ENCODE measurements at regions not wholly inside any gene's neighbourhood (a gene's known extent, or its start where the extent isn't known, plus 50 kb on each side); places are given as distances from the start of the nearest gene placed in this dataset.

DNA sequence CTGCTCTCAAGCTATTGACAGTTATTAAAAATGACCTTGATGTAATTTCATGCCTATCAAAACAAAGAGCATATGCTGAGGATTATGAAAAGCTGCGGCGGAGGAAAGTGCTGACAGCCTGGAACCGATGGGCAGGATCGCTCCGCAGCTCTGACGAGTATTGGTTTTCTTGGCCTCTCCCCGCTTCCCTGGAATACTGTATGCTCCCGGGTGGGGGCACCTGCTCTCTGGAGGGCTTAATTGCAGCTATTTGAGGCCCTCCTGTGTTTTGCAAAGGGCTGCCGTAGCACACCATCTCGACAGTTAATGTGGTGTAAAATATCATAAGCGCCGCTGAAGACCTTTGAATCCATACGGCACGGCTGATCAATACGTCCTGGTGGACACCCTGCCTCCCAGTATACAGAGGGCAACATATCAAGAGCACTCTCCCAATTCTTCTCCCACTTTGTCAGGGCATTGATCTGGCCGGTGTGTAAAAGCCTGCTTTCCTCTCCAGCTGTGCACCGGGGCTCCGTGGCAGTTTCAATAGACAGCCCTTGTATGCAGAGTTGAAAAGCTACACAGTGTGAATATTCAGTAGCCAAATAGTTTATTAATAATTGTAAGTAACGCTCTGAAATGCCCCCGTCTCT lies 662.4 kb downstream of the GALR1 start:
- no peak overlapping the region for H3K4me3 ChIP-seq (replicated peaks in 1 of 3; ENCODE audit: low read depth in 2 of 3, low read length in 3 of 3)

GRCh38 chr18:77918730-77919129 lies 669.1 kb downstream of the GALR1 start:
- H3K4me1 ChIP-seq (ENCODE audit: control insufficient read depth in 1 of 2, insufficient read depth in 2 of 2, low read length in 2 of 2), result no peaks in the 10 kb centered on the region
- H3K27ac ChIP-seq (ENCODE audit: low read depth in 1 of 2, low read length in 2 of 2), result no peak overlapping the region
- Mint-ChIP-seq H3K4me1 (no peaks in the 10 kb centered on the region), H3K27me3 (ENCODE audit: low read depth in 3 of 3) (peaks cover 0 to 7% (median 3%) of the 10 kb centered on the region in 3 donors), H3K27ac (no peak overlapping the region), H3K4me3 (no peak overlapping the region), H3K9me3 (peaks cover 0 to under 1% (median 0%) of the 10 kb centered on the region in 7 donors), H3K36me3 (no peaks in the 10 kb centered on the region)
- H3K36me3 ChIP-seq (replicated peaks in 1 of 2; ENCODE audit: control insufficient read depth in 1 of 2, insufficient read depth in 2 of 2, low read length in 2 of 2), result no peaks in the 10 kb centered on the region
- no peaks in the 10 kb centered on the region for H3K79me2 ChIP-seq (ENCODE audit: insufficient read depth, low read length)
- H3K27me3 ChIP-seq (ENCODE audit: control insufficient read depth in 2 of 2, insufficient read depth in 2 of 2, low read length in 2 of 2), result no peaks in the 10 kb centered on the region
- intact Hi-C loops (cut with micrococcal nuclease), result no loop called here
- H2AFZ ChIP-seq (ENCODE audit: insufficient read depth, low read depth, low read length, poor library complexity, severe bottlenecking), result no peak overlapping the region
- H3K9ac ChIP-seq (ENCODE audit: insufficient read depth, low read length, poor library complexity, severe bottlenecking), result no peak overlapping the region
- H3K4me2 ChIP-seq (replicated peaks; ENCODE audit: extremely low read depth, low read length, poor library complexity, severe bottlenecking), result no peak overlapping the region
- WGBS (ENCODE audit: insufficient coverage), result 90% methylated on average over 5 of the region's 5 CpGs
- no peak overlapping the region for H3K4me3 ChIP-seq (replicated peaks in 1 of 3; ENCODE audit: low read depth in 2 of 3, low read length in 3 of 3)
- TF ChIP-seq CTCF (IDR thresholded peaks at IDR 0.05), result no peak
- H4K20me1 ChIP-seq (ENCODE audit: insufficient read depth, low read length), result no peaks in the 10 kb centered on the region
- DNase-seq, result no peak
- H3K9me3 ChIP-seq (replicated peaks in 1 of 2; ENCODE audit: control insufficient read depth in 1 of 2, insufficient read depth in 1 of 2, low read length in 2 of 2), result no peaks in the 10 kb centered on the region

More for the DNA sequence above, 662.4 kb downstream of the GALR1 start:
- 79% methylated on average over 8 of the region's 20 CpGs for WGBS (ENCODE audit: insufficient coverage)
- H3K36me3 ChIP-seq (replicated peaks in 1 of 2; ENCODE audit: control insufficient read depth in 1 of 2, insufficient read depth in 2 of 2, low read length in 2 of 2), result no peaks in the 10 kb centered on the region
- no peak overlapping the region for H3K27ac Mint-ChIP-seq
- H3K36me3 Mint-ChIP-seq, result no peaks in the 10 kb centered on the region
- H3K4me1 Mint-ChIP-seq, result no peaks in the 10 kb centered on the region
- no peak for TF ChIP-seq CTCF (IDR thresholded peaks at IDR 0.05)
- H2AFZ ChIP-seq (ENCODE audit: insufficient read depth, low read depth, low read length, poor library complexity, severe bottlenecking), result no peak overlapping the region
- no peaks in the 10 kb centered on the region for H3K9me3 ChIP-seq (replicated peaks in 1 of 2; ENCODE audit: control insufficient read depth in 1 of 2, insufficient read depth in 1 of 2, low read length in 2 of 2)
- H3K4me2 ChIP-seq (replicated peaks; ENCODE audit: extremely low read depth, low read length, poor library complexity, severe bottlenecking), result no peak overlapping the region
- H3K9me3 Mint-ChIP-seq, result peaks cover 0 to 2% (median 0%) of the 10 kb centered on the region in 7 donors
- H3K4me3 Mint-ChIP-seq, result no peak overlapping the region
- peaks cover 0 to 9% (median 2%) of the 10 kb centered on the region in 3 donors for H3K27me3 Mint-ChIP-seq (ENCODE audit: low read depth in 3 of 3)
- H3K27ac ChIP-seq (ENCODE audit: low read depth in 1 of 2, low read length in 2 of 2), result no peak overlapping the region
- no peaks in the 10 kb centered on the region for H3K27me3 ChIP-seq (ENCODE audit: control insufficient read depth in 2 of 2, insufficient read depth in 2 of 2, low read length in 2 of 2)
- intact Hi-C loops (cut with micrococcal nuclease), result no loop called here
- no peak overlapping the region for H3K9ac ChIP-seq (ENCODE audit: insufficient read depth, low read length, poor library complexity, severe bottlenecking)
- no peaks in the 10 kb centered on the region for H3K4me1 ChIP-seq (ENCODE audit: control insufficient read depth in 1 of 2, insufficient read depth in 2 of 2, low read length in 2 of 2)
- no peaks in the 10 kb centered on the region for H3K79me2 ChIP-seq (ENCODE audit: insufficient read depth, low read length)
- DNase-seq, result no peak
- H4K20me1 ChIP-seq (ENCODE audit: insufficient read depth, low read length), result no peaks in the 10 kb centered on the region
